ENCODE measurements at regions not wholly inside any gene's neighbourhood (a gene's known extent, or its start where the extent isn't known, plus 50 kb on each side); places are given as distances from the start of the nearest gene placed in this dataset.

DNA sequence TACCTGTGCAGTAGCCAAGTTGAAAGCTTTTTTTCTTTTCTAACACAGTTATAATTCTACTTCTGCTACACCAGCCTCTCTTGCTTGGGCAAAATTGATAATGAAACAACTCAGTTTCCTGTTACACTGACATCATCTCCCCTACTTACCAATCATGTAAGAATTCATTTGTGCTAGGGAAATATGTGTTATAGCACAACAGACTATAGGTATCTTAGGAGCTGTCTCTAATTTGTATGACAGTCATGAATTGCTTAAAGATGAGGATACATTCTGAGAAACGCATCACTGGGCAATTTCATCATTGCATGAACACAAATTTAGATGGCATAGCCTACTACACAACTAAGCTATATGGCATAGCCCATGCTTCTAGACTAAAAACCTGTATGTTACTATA lies 246.3 kb upstream of the ANKRD50 start:
- no peak overlapping the region for H3K27ac ChIP-seq (ENCODE audit: low read depth in 1 of 2, low read length in 2 of 2)
- H3K27me3 ChIP-seq (ENCODE audit: control insufficient read depth in 2 of 2, insufficient read depth in 2 of 2, low read length in 2 of 2): no peaks in the 10 kb centered on the region
- intact Hi-C loops (cut with micrococcal nuclease): no loop called here
- H3K4me3 ChIP-seq (replicated peaks in 1 of 3; ENCODE audit: low read depth in 2 of 3, low read length in 3 of 3): no peak overlapping the region
- H3K9me3 Mint-ChIP-seq: peaks cover 9 to 23% (median 17%) of the 10 kb centered on the region in 7 donors
- no peaks in the 10 kb centered on the region for H3K36me3 ChIP-seq (replicated peaks in 1 of 2; ENCODE audit: control insufficient read depth in 1 of 2, insufficient read depth in 2 of 2, low read length in 2 of 2)
- H3K36me3 Mint-ChIP-seq: no peaks in the 10 kb centered on the region
- peaks cover 13 to 20% of the 10 kb centered on the region in 2 donors for H3K9me3 ChIP-seq (replicated peaks in 1 of 2; ENCODE audit: control insufficient read depth in 1 of 2, insufficient read depth in 1 of 2, low read length in 2 of 2)
- H3K4me3 Mint-ChIP-seq: no peak overlapping the region
- H3K79me2 ChIP-seq (ENCODE audit: insufficient read depth, low read length): no peaks in the 10 kb centered on the region
- TF ChIP-seq, protein P1, sequence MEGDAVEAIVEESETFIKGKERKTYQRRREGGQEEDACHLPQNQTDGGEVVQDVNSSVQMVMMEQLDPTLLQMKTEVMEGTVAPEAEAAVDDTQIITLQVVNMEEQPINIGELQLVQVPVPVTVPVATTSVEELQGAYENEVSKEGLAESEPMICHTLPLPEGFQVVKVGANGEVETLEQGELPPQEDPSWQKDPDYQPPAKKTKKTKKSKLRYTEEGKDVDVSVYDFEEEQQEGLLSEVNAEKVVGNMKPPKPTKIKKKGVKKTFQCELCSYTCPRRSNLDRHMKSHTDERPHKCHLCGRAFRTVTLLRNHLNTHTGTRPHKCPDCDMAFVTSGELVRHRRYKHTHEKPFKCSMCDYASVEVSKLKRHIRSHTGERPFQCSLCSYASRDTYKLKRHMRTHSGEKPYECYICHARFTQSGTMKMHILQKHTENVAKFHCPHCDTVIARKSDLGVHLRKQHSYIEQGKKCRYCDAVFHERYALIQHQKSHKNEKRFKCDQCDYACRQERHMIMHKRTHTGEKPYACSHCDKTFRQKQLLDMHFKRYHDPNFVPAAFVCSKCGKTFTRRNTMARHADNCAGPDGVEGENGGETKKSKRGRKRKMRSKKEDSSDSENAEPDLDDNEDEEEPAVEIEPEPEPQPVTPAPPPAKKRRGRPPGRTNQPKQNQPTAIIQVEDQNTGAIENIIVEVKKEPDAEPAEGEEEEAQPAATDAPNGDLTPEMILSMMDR (IDR thresholded peaks at IDR 0.05): no peak
- WGBS (ENCODE audit: insufficient coverage): no CpG with 5 or more reads among the region's 1 CpG
- H4K20me1 ChIP-seq (ENCODE audit: insufficient read depth, low read length): no peaks in the 10 kb centered on the region
- no peak overlapping the region for H3K9ac ChIP-seq (ENCODE audit: insufficient read depth, low read length, poor library complexity, severe bottlenecking)
- DNase-seq: no peak
- no peak overlapping the region for H2AFZ ChIP-seq (ENCODE audit: insufficient read depth, low read depth, low read length, poor library complexity, severe bottlenecking)
- H3K4me2 ChIP-seq (replicated peaks; ENCODE audit: extremely low read depth, low read length, poor library complexity, severe bottlenecking): no peak overlapping the region
- H3K4me1 ChIP-seq (ENCODE audit: control insufficient read depth in 1 of 2, insufficient read depth in 2 of 2, low read length in 2 of 2): no peaks in the 10 kb centered on the region
- H3K4me1 Mint-ChIP-seq: no peaks in the 10 kb centered on the region
- peaks cover 0 to 1% (median 0%) of the 10 kb centered on the region in 3 donors for H3K27me3 Mint-ChIP-seq (ENCODE audit: low read depth in 3 of 3)
- H3K27ac Mint-ChIP-seq: no peak overlapping the region

DNA sequence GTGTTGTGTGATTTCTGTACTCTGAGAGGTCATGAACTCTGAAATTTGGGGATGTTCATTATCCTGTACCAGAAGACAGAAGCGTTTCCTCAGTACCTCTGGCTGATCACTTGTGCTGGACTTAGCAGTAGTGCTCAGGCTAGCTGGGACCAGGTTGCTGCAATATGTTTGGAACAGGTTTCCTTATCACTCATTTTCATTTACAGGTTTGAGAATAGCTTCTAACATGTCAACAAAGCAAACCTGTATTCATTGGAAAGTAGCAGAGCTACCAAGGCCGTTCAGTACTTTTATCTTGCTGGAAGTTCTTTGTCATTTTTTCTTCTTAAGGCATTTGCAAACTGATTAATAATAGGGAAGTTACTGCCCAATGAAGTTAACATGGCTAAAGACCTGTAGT lies 242.9 kb upstream of the ANKRD50 start:
- Histone ChIP-seq H3K4me2 (replicated peaks; ENCODE audit: extremely low read depth, low read length, poor library complexity, severe bottlenecking) (no peak overlapping the region), H3K4me3 (replicated peaks in 1 of 3; ENCODE audit: low read depth in 2 of 3, low read length in 3 of 3) (no peak overlapping the region), H3K27ac (ENCODE audit: low read depth in 1 of 2, low read length in 2 of 2) (no peak overlapping the region), H3K27me3 (ENCODE audit: control insufficient read depth in 2 of 2, insufficient read depth in 2 of 2, low read length in 2 of 2) (no peaks in the 10 kb centered on the region), H3K4me1 (ENCODE audit: control insufficient read depth in 1 of 2, insufficient read depth in 2 of 2, low read length in 2 of 2) (no peaks in the 10 kb centered on the region), H3K9me3 (replicated peaks in 1 of 2; ENCODE audit: control insufficient read depth in 1 of 2, insufficient read depth in 1 of 2, low read length in 2 of 2) (peaks cover 4 to 7% of the 10 kb centered on the region in 2 donors), H3K9ac (ENCODE audit: insufficient read depth, low read length, poor library complexity, severe bottlenecking) (no peak overlapping the region), H4K20me1 (ENCODE audit: insufficient read depth, low read length) (no peaks in the 10 kb centered on the region), H2AFZ (ENCODE audit: insufficient read depth, low read depth, low read length, poor library complexity, severe bottlenecking) (no peak overlapping the region), H3K79me2 (ENCODE audit: insufficient read depth, low read length) (no peaks in the 10 kb centered on the region), H3K36me3 (replicated peaks in 1 of 2; ENCODE audit: control insufficient read depth in 1 of 2, insufficient read depth in 2 of 2, low read length in 2 of 2) (no peaks in the 10 kb centered on the region)
- H3K4me3 Mint-ChIP-seq: no peak overlapping the region
- H3K36me3 Mint-ChIP-seq: no peaks in the 10 kb centered on the region
- no peak for DNase-seq
- TF ChIP-seq, protein P1 (IDR thresholded peaks at IDR 0.05): no peak
- H3K9me3 Mint-ChIP-seq: peaks cover 0 to 12% (median 7%) of the 10 kb centered on the region in 7 donors
- H3K4me1 Mint-ChIP-seq: no peaks in the 10 kb centered on the region
- WGBS (ENCODE audit: insufficient coverage): 57% methylated on average over 1 of the region's 2 CpGs
- intact Hi-C loops (cut with micrococcal nuclease): no loop called here
- no peaks in the 10 kb centered on the region for H3K27me3 Mint-ChIP-seq (ENCODE audit: low read depth in 3 of 3)
- H3K27ac Mint-ChIP-seq: no peak overlapping the region
